ENCODE measurements at regions not wholly inside any gene's neighbourhood (a gene's known extent, or its start where the extent isn't known, plus 50 kb on each side); places are given as distances from the start of the nearest gene placed in this dataset.
A peak's percentile ranks its signal among the peaks of the same experiment; 100 is the strongest.

DNA sequence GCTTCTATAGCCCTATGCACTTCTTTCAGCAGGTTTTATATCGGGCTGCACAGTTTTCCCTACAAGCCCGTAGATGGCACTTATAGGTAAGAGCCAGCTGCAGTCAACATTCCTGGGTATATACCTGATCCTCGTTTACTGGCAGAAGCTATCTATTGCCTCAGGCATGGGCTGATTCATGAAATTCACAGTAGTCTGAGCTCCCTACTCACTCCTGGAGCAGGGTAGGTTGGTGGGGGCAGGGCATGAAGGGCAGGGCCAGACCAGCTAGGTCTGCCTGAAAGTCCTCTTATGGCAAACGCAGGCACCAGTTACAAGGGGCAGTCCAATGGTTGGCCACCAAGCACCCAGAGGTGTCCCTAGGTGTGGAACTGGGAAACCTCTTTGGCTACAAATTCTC is 345.8 kb downstream of the RPS29 start:
- DNase-seq (ENCODE audit: low spot score), result no peak

DNA sequence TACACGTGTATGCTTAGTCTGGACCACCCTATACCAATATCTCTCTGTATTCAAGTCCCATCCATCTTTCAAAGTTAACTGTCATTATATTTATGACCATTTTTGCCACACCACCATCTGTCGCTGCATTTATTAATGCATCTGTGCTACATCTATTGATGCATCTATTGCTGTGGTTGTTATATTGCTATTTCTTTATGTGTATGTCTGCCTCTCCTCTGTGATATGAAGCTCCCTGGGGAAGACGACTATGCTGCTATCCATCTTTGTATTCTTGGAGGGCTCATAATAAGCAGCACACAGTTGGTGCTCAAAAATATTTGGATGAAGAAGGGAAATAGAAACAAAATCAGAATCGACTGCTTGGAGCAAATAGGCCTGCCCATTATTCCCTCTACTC is 357.6 kb downstream of the RPS29 start:
- DNase-seq (ENCODE audit: low spot score), result no peak

DNA sequence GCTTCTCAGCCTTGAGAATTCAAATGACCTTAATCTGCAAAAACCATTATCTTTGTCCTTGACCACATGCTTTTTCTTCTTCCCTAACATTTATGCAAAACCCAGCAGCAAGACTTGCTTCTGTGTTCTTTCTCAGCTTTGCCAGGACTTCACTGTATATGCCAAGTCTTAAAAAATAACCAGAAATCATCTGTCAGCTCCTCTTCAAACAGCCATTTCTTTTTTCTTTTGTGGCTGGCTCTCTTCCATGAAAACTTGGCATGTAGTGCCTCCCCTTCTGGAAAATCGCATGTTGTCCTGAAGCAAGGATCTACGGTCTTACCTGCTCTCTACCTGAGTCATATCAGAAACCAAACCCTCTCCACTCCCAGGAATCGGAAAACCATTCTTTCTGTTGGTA is 364.9 kb downstream of the RPS29 start:
- no peak for DNase-seq (ENCODE audit: low spot score)

DNA sequence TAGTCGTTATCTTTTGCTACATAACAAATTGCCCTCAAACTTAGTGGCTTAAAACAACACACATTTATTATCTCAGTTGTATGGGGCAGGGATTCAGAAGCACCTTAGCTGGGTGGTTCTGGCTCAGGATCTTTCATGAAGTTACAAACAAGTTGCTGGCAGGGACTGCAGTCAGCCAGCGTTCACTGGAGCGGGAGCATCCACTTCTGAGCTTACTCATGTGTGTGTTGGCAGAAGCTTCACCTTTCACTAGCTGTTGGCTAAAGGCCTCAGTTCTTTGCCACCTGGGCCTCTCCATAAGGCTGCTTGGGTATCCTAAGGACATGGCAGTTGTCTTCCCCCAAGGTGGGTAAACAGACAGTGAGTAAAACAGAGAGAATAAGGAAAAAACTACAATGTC is 365.7 kb downstream of the RPS29 start:
- DNase-seq (ENCODE audit: low spot score), result no peak

DNA sequence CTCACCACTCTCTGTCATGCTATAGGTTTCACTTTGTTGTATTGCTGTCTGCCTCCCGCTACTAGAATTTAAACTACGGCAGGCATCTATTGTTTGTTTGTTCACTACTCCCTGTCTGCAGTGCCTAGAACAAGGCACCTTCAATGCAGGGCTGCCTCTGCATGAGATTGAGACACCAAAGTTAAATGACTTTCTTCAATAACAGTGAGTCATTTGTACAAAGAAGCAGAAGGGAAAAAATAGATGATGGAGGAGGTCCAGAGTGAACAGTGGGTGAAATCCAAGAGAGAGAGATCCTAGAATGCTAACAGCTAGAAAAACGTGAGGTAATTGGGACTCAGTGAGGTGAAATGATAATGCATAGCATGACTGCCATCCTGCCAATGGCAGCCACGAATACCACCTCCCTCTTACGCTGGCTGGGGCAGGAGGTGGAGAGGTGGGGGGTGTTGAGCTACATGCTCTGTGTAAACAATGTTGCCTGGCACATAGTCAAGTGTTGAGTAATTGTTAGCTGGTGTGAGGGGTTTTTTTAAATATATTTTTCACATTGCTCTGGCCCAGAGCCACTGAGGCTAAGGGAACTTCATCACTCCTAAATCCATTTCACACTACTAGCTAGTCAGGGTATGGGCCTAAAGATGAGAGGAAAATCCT is 367.6 kb downstream of the RPS29 start:
- no peak for DNase-seq (ENCODE audit: low spot score)

DNA sequence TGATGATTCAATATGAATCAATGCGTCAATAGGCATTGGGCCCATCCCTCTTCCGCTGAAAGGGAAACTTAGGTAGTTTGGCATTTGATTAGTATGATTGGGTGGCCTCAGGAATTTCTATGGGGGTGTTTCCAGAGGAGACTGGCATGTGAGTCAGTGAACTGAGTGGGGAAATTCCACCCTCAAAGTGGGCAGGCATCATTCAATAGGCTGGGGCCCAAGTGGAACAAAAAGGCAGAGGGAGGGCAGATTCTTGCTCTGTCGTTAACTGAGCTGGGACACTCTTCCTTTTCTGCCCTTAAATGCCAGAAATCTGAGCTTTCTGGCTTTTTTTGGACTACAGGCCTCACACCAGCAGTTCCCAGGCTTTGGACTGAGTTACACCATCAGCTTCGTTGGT is 373.5 kb downstream of the RPS29 start:
- no peak for DNase-seq (ENCODE audit: low spot score)

DNA sequence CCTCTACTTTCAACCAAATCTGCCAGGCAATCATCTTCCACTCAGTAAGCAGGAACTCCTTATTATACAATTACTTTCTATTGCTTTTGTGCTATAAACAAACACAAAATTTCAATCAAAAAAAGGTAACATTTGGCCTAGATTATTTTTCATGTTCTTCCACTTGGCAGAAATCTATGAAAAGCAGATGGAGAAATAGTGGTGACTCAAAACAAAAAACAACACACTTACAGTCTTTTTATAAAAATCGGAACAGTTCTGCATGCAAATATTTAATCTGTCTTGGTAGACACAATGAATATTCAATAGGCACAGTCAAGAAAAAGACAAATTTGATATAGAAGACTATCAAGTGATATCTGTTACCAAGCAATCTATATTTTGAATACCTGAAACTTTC is 376.8 kb downstream of the RPS29 start:
- DNase-seq (ENCODE audit: low spot score), result no peak

DNA sequence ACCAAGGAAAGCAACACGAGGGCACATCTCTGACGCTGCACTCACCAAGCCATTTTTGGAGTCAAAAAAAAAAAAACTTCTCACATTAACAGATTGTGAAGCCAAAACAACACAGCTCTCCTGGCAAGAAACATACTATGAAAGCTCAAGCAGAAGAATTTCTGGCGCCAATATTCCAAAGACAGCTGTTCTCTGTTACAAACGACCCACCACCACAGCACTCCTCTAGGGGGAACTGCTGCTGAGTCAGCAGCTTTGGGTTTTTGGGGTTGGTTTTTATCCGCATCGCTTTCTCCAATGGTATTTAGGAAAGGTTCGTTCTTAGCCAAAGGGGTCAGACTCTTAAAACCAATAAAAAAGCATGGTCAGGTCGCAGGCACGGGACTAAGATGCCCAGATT is 379.4 kb downstream of the RPS29 start:
- no peak for DNase-seq (ENCODE audit: low spot score)

DNA sequence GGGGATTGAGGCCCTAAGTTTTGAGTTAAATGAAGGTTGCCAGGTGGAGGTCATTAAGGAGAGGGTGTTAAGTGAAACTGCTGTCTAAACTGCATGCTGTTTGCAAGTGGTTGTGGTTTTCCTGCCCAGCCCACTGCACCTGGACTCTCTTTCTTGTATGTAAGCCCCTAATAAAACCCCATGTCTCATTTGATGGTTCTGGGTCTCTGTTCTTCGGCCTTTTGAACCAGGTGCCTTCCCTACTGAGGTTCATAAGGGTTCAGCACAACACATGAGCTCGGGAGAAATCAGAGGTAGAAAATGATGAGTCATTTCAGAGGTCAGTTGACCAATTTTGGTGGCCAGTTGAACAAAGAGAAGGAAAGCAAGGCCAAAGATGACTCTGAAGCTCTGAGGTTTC is 382.5 kb downstream of the RPS29 start:
- DNase-seq (ENCODE audit: low spot score), result no peak

DNA sequence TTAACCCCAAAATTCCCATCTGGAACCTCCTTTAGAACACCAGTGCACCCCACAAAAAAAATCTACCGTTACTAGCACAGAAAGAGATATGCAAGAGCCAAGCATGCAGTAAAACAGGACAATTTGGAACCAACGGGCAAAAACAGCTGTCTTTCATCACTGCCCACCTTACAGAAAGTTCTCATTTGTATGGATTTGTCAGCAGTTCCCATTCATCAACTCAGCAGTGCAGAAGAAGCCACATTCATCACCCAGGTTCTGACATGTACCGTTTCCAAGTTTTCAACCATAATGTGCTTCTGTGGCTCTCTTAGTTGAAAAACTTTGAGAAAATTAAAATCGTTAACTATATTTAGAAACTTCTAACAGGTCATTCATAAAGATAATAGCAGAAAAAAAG is 387.0 kb downstream of the RPS29 start:
- DNase-seq (ENCODE audit: low spot score), result no peak

DNA sequence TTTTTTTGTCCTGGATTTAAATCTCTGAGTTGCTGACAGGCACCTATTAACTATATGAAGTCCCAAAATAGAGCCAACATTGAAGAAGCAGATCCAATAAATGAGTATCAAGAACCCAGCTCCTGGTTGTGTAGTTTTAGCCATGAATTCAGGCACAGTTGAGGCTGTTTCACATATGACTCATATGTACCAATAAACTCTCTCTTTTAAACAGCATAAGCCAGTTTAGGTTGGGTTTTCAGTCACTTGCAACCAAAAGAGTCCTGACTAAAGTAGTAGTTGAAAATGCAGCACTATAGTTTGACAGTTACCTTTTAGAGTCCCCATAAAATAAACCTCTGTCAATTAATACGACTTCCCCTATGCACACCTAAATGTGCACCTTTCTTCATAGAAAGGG is 389.9 kb downstream of the RPS29 start:
- DNase-seq (ENCODE audit: low spot score), result no peak

DNA sequence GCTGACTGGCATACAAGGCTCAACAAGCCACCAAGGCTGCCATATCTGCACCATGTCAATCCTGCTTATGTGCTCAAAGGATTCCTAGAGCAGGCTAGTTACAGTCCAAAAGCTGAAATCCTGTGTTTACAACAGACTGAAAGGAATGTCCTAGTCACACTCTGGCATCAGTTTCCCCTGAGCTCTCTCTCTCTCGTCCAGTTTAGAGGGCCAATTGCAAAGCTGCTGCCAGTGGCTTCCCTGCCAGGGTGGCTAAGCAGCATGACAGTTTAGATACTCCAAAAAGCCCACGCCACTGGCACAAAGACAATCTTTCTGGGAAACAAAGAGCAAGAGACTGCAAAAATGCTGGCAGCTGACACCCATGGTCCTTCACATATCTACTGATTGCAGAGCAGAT is 392.1 kb downstream of the RPS29 start:
- DNase-seq (ENCODE audit: low spot score), result no peak

DNA sequence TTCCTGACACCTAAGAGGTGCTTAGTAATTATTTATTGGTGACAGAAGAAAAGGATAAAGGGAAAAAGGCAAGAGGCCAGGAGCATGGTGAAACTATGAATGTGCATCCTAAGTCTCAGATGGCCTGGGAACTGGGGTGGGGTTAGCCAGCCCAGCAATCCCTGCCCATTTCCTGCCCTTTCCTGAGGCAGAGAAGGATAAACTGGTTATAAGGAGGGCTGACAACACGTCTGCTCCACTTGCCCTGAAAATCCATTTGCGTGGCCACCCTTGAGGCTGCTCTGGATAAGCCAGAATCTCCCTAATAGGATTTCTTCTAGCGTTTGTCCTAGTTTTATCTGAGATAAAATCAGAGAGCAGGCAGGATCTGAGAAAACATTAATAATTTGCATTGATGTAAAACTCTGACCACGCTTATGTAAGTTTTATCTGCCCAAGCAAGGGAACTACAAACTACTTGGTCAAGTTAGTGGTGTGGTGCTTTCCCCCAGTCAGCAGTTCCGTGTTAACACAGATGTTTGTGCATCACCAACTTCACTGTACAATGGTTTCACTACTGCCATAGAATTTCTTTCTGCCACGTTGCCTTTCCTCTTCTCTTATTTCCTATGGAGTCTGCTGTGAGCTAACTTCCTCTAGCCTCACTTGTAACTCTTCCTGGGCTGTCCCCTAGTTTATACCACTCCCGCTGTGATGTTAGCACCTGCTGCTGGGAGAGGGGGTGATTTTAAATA is 392.7 kb downstream of the RPS29 start:
- DNase-seq (ENCODE audit: low spot score), result peak; percentile 6

DNA sequence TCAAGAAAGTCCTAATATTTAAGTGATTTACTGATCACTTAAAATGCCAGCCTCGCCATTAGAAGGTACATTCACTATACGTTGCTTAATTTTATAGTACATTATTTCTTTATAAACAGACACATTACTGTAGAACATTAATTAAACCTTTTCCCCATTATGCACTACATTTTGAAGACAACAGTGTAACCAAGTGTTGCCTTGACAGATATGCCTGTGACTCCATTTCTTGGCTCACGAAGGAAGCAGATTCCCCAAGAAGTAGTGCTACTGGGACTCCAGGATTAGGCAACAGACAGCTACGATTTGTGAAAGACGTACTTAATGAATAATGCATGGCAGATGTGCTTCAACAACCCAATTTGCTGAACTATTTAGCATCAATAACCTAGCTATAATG is 394.8 kb downstream of the RPS29 start:
- no peak for DNase-seq (ENCODE audit: low spot score)

DNA sequence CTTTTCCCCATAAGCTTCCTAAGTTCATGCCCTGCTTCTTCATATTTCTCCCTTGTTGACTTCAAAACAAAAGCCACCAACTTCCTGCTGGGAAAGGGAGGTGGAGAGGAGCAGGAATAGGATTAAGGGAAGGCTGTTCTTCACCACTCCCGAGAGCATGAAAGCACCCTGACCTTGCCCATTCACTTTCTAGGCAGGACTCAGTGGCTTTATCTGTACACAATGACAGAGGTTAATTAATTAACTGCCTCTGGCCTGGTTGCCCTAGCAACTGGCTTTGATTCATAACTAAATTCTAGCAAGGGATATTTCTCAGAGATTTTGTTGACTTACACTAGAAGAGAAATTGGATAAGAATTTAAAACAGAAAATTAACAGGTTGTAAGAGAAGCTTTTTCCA is 396.8 kb downstream of the RPS29 start:
- no peak for DNase-seq (ENCODE audit: low spot score)

DNA sequence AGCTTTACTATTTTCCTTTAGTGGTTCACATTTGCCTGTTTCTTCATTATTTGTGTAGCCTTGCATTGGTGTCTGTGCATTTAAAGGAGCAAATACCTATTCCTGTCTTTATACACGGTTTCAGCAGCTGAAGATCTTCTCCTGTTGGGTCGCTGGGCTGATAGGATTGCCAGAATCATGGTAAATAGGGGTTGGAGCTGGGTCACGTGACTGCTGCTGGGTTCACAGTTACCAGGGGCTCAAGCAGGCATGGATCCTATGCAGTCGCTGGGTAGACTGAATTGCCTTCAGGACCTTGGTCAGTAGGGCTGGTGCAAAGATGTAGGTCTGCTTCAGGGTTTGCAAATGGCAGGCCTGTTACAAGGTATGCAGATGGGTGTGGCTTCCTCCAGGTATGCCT is 398.4 kb downstream of the RPS29 start:
- no peak for DNase-seq (ENCODE audit: low spot score)

DNA sequence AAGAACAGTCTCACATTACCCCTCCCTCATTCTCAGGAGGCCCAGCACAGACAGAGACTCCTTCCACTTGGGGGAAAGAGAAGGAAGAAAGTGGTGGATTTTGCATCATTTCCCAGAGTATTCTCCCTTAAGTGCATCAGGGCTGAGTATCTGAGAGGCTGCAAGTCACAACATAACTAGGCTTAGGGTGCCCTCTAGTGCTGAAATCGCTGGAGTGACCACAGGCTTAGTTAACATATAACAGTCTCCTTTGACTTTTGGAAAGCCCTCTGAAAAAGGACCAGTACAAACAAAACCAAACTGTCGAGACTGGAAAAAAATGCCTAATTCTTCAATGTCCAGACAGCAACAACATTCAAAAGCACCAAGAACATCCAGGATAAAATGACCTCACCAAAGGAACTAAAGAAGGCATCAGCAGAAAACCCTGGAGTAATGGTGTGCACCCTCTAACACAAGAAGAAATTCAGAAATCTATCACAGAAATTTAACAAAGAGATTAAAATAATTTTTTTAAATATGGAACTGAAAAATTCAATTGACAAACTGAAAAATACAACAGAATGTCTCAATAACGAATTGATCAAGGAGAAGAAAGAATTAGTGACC is 412.3 kb downstream of the RPS29 start:
- DNase-seq (ENCODE audit: low spot score), result peak; percentile 70

DNA sequence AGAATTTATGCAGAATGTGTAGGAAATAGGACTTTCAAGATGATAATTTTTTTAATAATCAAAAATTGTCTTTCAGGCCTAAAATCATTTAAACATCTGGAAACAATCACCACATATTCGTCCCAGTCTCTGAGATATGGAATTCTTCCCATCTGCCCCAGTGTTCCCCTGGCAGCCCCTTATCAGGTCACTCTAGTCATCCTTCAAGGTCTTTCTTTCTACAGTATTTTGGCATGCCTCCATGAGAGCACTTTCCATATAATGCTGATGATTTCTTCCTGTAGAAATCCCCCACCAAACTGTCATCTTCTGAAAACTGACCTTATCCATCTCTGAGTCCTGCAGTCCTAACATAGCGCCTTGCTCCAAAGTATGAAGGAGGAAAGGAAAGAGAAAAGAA is 422.1 kb downstream of the RPS29 start:
- no peak for DNase-seq (ENCODE audit: low spot score)

DNA sequence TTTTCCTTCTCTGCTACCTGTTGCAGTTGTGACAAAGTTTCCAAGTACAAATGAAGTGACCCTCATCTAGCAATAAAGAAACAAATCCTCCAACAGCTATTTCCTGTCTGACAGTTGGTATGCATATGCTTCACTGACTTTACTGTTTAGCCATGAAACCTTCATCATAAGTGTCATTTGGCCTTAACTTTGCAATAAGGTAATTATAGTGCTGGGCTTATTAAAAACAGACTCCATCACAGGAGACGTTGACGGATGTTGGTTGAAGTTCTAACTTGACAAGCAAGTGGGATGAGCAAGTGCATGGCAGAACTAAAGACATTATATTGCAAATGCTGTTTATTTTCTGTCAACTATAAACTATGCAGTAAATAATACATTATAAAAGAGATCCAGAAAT is 425.2 kb downstream of the RPS29 start:
- no peak for DNase-seq (ENCODE audit: low spot score)

DNA sequence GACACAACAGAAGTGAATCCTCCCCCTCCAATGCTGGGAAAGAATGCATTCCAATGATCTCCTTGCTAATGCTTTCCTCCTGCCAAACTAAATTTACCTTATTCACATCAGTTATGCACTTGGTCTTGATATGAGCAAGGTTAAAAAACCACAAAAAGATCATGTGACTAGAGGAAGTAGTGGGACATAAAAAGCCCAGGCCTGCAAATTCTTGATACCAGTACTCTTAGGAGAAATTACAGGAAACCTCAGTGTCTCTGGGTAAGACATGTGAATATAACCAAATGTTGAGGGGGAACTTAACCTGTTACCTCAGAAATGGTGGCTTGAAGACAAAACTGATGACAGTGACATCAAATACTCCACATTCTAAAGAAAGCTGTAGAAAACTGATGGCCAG is 427.1 kb downstream of the RPS29 start:
- DNase-seq (ENCODE audit: low spot score), result no peak

DNA sequence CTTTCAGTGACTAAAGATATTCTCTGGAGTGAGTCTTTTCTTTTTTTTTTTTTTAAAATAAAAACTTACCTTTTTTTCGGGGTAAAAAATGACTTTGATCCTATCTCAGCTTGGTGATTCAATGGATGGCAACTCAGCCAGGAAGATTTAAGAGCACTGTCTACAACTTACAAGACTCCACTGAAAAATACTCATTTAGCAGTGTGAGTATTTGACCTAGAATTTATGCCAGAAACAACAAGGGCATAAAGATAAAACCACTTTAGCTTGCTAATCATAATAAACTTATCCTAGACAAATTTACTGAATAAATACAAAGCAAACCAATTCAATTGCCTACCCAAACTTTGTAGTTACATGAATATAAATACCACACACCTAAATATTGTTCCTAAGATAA is 446.6 kb downstream of the RPS29 start:
- no peak for DNase-seq (ENCODE audit: low spot score)

DNA sequence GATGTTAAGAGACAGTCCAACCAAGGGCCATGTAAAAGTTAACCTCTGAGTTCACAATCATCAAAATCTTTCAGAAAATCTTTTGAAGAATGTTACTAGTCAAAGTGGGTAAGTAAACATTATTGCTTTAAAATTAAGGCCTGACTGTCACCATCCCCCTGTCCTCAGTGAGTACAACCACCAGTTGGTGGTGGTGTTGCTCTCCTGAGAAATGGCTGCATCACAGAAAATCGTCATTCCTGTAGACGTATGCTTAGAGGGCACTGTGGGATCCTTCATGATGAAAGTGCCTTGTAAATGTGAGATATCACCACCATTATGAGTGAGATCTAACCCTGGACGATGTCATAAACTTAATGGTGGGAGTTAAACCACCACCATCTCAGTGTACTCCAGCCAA is 451.2 kb downstream of the RPS29 start:
- no peak for DNase-seq (ENCODE audit: low spot score)

DNA sequence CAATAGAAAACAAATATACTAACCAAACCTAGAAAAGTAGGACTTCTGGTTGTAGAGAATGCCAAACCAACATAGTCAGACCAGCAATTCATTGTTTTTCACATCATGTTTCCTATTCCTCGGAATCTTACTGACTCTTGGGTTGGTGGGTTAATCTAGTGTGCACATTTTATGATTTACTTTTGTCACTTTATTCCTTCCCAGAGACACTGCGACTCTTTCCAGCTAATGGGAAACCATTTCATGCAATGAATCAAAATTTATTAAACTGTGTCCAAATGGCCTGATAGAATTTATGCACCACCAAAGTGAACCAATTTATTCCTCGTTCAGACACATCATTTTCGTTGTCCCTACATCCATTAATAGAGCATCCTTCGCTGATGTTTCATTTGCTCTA is 464.9 kb downstream of the RPS29 start:
- DNase-seq (ENCODE audit: low spot score), result no peak
